Lung (tissue), 11 donors: ENCODE measurements at regions not wholly inside any gene's neighbourhood (a gene's known extent, or its start where the extent isn't known, plus 50 kb on each side); places are given as distances from the start of the nearest gene placed in this dataset.
"Not testable (repeated sequence)": the region's sequence is repeated elsewhere in the genome, so short reads cannot be mapped to it uniquely, and the experiment has no call there.

Experiments used
- ATAC-seq: fragments of 200-7000 bp; cut with Tn5 transposase; one replicate; pipeline ENCODE4 v1.9.1; 2020; ENCODE audit warnings: moderate number of reproducible peaks; ENCODE audit not compliant: insufficient read depth, low FRiP score
- DNase-seq, 3 donors: peaks; one replicate each; pipeline ENCODE4 v3.0.0-alpha.2; 2013 to 2017
- H3K27ac ChIP-seq, 2 donors: one replicate each; pipeline ENCODE4 v1.5.1; 2013; ENCODE audit warnings: mild to moderate bottlenecking in 2 of 2, moderate library complexity in 2 of 2, control low read depth in 1 of 2, inconsistent platforms in 1 of 2, low read depth in 1 of 2, low read length in 1 of 2
- H3K27me3 ChIP-seq, 3 donors: one replicate each; pipeline ENCODE4 v1.5.1; 2013; ENCODE audit warnings: low read length in 2 of 3; ENCODE audit not compliant: control insufficient read depth in 3 of 3, insufficient read depth in 3 of 3
- H3K36me3 ChIP-seq, 4 donors: one replicate each; pipeline ENCODE4 v1.5.1; 2013; ENCODE audit warnings: low read length in 4 of 4, mild to moderate bottlenecking in 1 of 4, moderate library complexity in 1 of 4; ENCODE audit not compliant: control insufficient read depth in 4 of 4, insufficient read depth in 4 of 4
- H3K4me1 ChIP-seq, 5 donors: one replicate each; pipeline ENCODE4 v1.5.1; 2013; ENCODE audit warnings: low read length in 5 of 5, mild to moderate bottlenecking in 2 of 5, moderate library complexity in 1 of 5; ENCODE audit not compliant: control insufficient read depth in 5 of 5, insufficient read depth in 5 of 5
- H3K4me3 ChIP-seq: one replicate; pipeline ENCODE4 v1.5.1; 2013; ENCODE audit warnings: mild to moderate bottlenecking, control low read depth, moderate library complexity
- H3K9ac ChIP-seq, 2 donors: one replicate each; pipeline ENCODE4 v1.5.1; 2013; ENCODE audit warnings: low read length in 2 of 2, control low read depth in 1 of 2; ENCODE audit not compliant: insufficient read depth in 1 of 2
- H3K9me3 ChIP-seq, 4 donors: one replicate each; pipeline ENCODE4 v1.5.1; 2013; ENCODE audit warnings: low read length in 3 of 4, mild to moderate bottlenecking in 1 of 4, moderate library complexity in 1 of 4; ENCODE audit not compliant: control insufficient read depth in 4 of 4, insufficient read depth in 3 of 4
- CTCF ChIP-seq: IDR thresholded peaks from 2 replicates; pipeline ENCODE4 v1.5.1; 2012; ENCODE audit warnings: mild to moderate bottlenecking; ENCODE audit errors: control extremely low read depth, extremely low read depth
- WGBS, 2 donors: extraction: QIAGEN DNeasy Blood & Tissue Kit; methylation state at CpG; one replicate each; pipeline ENCODE4 v1.1.7; 2013; 5-methylcytosine and 5-hydroxymethylcytosine counted together
- donor health status: control.
- donor health status: control.
- donor health status: Bipolar disorder and iron deficiency.
- donor health status: healthy.
- donor health status: DM: yes; HTN: yes; CAD: no.

GRCh38 chr14:29403091-29403490, 524.6 kb downstream of the PRKD1 start:
- no peak overlapping the region for H3K4me3 ChIP-seq
- H3K4me1 ChIP-seq: no peaks in the 10 kb centered on the region

GRCh38 chr14:29410581-29410980, 517.1 kb downstream of the PRKD1 start:
- H3K27ac ChIP-seq: no peak overlapping the region
- ATAC-seq (no peak), DNase-seq (no peak)
- peaks cover 0 to 5% (median 1%) of the 10 kb centered on the region in 4 donors for H3K9me3 ChIP-seq
- H3K36me3 ChIP-seq: no peaks in the 10 kb centered on the region
- H3K9ac ChIP-seq: no peak overlapping the region
- 39 to 70% methylated on average over 2 of the region's 2 CpGs for WGBS, 2 donors
- TF ChIP-seq CTCF: no peak
- H3K4me1 ChIP-seq: no peaks in the 10 kb centered on the region
- no peak overlapping the region for H3K4me3 ChIP-seq
- no peaks in the 10 kb centered on the region for H3K27me3 ChIP-seq

More at GRCh38 chr14:29403091-29403490, 524.6 kb downstream of the PRKD1 start:
- 69 to 77% methylated on average over 2 of the region's 2 CpGs for WGBS, 2 donors
- no peak for TF ChIP-seq CTCF
- ATAC-seq: no peak
- Histone ChIP-seq H3K36me3 (no peaks in the 10 kb centered on the region), H3K9ac (no peak overlapping the region), H3K27me3 (no peaks in the 10 kb centered on the region), H3K9me3 (peaks cover 0 to 3% (median 0%) of the 10 kb centered on the region in 4 donors), H3K27ac (no peak overlapping the region)
- DNase-seq: no peak

- not testable (repeated sequence) for DNase-seq, H3K27ac ChIP-seq, H3K9me3 ChIP-seq, ATAC-seq, H3K36me3 ChIP-seq, H3K4me1 ChIP-seq, H3K9ac ChIP-seq, H3K4me3 ChIP-seq, H3K27me3 ChIP-seq
- WGBS, 2 donors: 66 to 81% methylated on average over 5 of the region's 5 CpGs
Measured at GRCh38 chr14:29414931-29415330, 512.7 kb downstream of the PRKD1 start.

- Histone ChIP-seq H3K9me3 (no peaks in the 10 kb centered on the region), H3K27me3 (peaks cover 0 to 3% (median 0%) of the 10 kb centered on the region in 3 donors), H3K4me3 (no peak overlapping the region), H3K9ac (no peak overlapping the region), H3K36me3 (no peaks in the 10 kb centered on the region), H3K4me1 (no peaks in the 10 kb centered on the region), H3K27ac (no peak overlapping the region)
- DNase-seq (no peak), ATAC-seq (no peak)
- 65% methylated on average over 1 of the region's 1 CpG for WGBS, 2 donors
- TF ChIP-seq CTCF: no peak
Measured at GRCh38 chr14:29419736-29420135, 507.9 kb downstream of the PRKD1 start.
